Mucosa of stomach (tissue), 1 donor: ENCODE measurements at regions not wholly inside any gene's neighbourhood (a gene's known extent, or its start where the extent isn't known, plus 50 kb on each side); places are given as distances from the start of the nearest gene placed in this dataset.

Experiments used
- H3K27me3 ChIP-seq: one replicate; pipeline ENCODE4 v1.7.0; 2013; ENCODE audit warnings: mild to moderate bottlenecking, low read length; ENCODE audit not compliant: control insufficient read depth, insufficient read depth
- H3K36me3 ChIP-seq: one replicate; pipeline ENCODE4 v1.7.0; 2013; ENCODE audit warnings: low read length; ENCODE audit not compliant: control insufficient read depth, insufficient read depth
- H3K4me1 ChIP-seq: one replicate; pipeline ENCODE4 v1.7.0; 2013; ENCODE audit warnings: mild to moderate bottlenecking, low read length; ENCODE audit not compliant: control insufficient read depth, insufficient read depth
- H3K4me3 ChIP-seq: one replicate; pipeline ENCODE4 v1.7.0; 2013; ENCODE audit warnings: low read length
- H3K9ac ChIP-seq: one replicate; pipeline ENCODE4 v1.7.0; 2013; ENCODE audit warnings: mild to moderate bottlenecking, low read length, moderate library complexity
- H3K9me3 ChIP-seq: one replicate; pipeline ENCODE4 v1.7.0; 2013; ENCODE audit warnings: mild to moderate bottlenecking, low read length, moderate library complexity; ENCODE audit not compliant: control insufficient read depth
- donor health status: Pancreatic carcinoma.

DNA sequence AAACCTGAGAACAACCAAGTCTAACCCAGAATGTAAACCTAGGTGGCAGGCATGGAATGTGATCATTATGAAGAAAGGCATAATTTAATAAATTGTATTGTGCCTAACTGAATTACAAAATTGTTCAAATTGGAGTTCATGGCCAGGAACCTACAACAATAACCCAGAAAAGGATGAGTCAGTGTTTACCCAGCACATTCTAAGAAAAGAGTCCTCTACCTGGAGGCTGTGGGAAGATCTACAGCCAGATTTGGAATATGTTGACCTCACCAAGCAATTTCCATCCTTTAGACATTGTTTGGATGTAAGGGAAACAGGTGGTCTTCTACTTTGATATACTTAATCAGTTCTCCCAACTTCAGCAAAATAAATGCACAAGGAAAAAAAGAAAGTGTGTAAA is 152.2 kb downstream of the TMEM161B start:
- Histone ChIP-seq H3K9ac (no peak overlapping the region), H3K9me3 (no peaks in the 10 kb centered on the region), H3K27me3 (no peaks in the 10 kb centered on the region), H3K4me3 (no peak overlapping the region), H3K4me1 (no peaks in the 10 kb centered on the region), H3K36me3 (no peaks in the 10 kb centered on the region)

DNA sequence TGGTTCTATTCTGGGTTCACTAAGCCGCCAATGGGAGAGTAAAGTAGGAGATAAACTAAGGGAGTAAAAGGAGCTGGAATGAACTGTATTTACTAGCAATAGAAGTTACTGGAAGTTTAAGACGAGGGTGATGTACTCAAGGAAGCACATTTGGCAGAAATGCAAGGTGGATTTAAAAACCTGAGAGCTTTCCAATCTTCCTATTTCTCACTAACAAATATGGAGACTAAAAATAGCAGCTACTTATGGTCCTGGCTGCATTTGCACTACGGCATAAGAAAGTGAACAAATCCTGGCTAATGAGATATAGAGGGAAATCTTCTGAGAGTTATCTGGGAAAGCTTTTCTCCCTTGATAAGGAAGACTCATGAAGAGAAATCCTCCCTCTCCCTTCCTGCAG is 153.4 kb downstream of the TMEM161B start:
- no peaks in the 10 kb centered on the region for H3K36me3 ChIP-seq
- H3K9me3 ChIP-seq, result no peaks in the 10 kb centered on the region
- no peaks in the 10 kb centered on the region for H3K27me3 ChIP-seq
- H3K9ac ChIP-seq, result no peak overlapping the region
- no peaks in the 10 kb centered on the region for H3K4me1 ChIP-seq
- no peak overlapping the region for H3K4me3 ChIP-seq

DNA sequence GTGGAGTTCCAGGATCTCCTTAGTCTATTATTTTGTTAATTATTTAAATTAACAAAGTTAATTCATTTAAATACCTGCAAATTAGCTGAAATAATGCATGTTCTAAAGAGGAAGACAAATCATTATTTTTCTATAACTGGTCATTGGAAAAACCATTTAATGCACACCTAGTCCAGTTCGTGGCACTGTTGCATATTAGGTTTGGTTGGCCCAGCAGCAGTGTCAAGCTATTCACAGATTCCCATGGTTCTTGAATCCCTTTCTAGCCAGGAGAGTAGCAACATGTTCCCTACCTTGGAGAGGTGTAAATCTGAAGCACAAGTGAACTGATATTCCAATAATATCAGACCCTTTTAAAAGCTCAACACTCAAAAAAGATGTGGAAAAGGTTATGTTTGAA is 155.2 kb downstream of the TMEM161B start:
- Histone ChIP-seq H3K4me1 (no peaks in the 10 kb centered on the region), H3K9me3 (no peaks in the 10 kb centered on the region), H3K4me3 (no peak overlapping the region), H3K36me3 (no peaks in the 10 kb centered on the region), H3K27me3 (no peaks in the 10 kb centered on the region), H3K9ac (no peak overlapping the region)

DNA sequence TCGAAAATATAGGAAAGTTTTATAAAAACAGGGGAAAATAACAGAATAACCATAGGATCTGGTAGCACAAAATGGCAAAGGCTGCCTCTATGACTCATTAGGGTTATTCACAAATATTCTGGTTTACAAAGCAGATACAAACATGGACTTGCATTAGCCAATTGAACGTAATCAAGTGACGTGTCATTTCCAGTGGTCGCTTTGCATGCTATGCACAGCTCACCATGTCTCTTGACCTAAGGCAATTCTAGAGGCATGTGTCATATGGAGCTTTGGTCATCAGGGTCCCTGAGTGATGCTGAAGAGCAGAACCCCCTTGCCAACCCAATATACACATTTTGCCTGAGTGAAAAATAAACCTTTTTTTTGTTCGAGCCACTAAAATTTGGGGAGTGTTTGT is 158.8 kb downstream of the TMEM161B start:
- Histone ChIP-seq H3K4me1 (no peaks in the 10 kb centered on the region), H3K4me3 (no peak overlapping the region), H3K27me3 (no peaks in the 10 kb centered on the region)

DNA sequence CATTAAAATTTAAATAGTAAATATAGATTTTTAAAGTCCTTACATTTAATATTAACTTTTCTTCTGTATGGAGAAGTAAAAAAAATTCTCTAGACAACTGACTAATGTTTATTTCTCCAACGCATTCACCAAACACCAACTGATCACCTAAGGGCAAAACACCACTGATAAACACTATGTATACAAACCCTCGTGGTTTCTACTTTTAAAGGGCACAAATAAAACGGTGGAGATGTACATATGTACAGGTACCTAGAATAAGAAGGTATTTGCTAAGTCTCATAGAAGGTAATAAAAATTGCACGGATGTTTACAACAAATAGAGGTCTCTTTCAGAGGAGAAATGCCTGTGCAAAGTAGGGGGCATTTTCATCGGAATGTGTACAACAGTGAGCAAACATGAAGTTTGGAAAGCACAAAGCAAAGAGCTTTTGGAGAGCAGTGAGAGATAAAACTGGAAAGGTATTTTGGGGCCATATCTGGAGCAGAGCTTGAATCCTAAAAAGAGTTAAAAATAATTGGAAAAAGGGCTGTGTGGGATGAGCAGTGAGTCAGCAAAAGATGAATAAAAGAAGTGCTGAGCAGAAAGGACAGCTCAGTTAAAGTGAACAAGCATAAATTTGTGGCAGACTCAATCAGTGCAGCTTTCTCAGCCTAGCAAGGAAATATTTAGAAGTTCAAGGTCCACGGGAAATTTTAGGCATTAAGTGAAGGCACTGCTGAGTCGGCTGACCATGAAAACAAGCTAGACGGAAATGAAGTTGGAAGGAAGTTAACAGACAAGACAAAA is 160.0 kb downstream of the TMEM161B start:
- no peak overlapping the region for H3K4me3 ChIP-seq
- no peaks in the 10 kb centered on the region for H3K36me3 ChIP-seq
- H3K9ac ChIP-seq, result no peak overlapping the region
- no peaks in the 10 kb centered on the region for H3K9me3 ChIP-seq
- no peaks in the 10 kb centered on the region for H3K27me3 ChIP-seq
- H3K4me1 ChIP-seq, result no peaks in the 10 kb centered on the region

More for the DNA sequence above, 158.8 kb downstream of the TMEM161B start:
- Histone ChIP-seq H3K36me3 (no peaks in the 10 kb centered on the region), H3K9me3 (no peaks in the 10 kb centered on the region), H3K9ac (no peak overlapping the region)

DNA sequence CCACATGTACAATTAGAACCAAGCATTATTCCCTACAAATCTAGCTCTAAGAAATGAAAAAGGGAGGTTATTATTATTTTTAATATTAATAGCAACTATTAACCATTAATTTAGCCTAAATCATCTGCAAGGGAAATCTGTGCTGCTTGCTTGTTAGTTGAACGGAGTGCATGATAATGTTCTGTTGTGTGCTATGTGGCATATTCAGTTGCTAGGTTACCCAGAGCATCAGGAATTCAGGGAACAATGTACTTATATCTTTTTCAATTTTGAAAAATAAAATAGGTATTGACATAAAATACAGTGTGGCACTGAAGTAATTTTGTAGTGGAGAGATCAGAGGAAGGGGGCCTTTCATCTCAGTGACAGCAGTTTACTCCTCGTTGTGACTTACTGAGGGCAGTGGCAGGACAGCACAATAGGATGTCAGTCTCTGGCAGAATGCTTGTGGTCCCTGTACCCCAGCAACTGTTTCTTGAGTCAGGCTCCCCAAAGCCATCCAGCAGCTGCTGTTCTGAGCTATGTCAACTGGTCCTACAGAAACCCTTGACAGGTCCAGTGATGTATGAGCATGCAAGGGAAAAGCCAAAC is 173.6 kb downstream of the TMEM161B start:
- H3K9ac ChIP-seq, result no peak overlapping the region
- no peaks in the 10 kb centered on the region for H3K36me3 ChIP-seq
- H3K4me1 ChIP-seq, result no peaks in the 10 kb centered on the region
- no peaks in the 10 kb centered on the region for H3K9me3 ChIP-seq
- H3K27me3 ChIP-seq, result no peaks in the 10 kb centered on the region
- no peak overlapping the region for H3K4me3 ChIP-seq

DNA sequence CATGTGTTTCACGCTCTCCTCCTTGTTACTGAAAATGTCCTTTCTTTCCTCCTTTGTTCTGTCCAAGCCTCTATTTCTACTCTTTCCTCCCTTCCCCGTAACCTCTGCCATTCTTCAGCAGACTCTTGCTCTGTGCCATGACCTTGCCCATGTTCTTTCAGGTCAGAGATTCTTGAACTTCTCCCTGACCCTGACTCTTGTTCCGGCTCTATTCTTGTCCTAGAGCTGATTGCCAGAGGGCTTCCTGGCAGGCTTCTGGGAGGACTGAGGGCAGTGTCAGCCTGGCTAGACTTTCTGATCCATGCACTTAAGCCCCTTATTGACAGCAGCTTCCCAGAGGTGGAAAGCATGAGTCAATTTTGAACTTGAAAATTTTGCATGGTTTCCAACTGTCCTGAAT is 174.2 kb downstream of the TMEM161B start:
- H3K9ac ChIP-seq, result no peak overlapping the region
- H3K27me3 ChIP-seq, result no peaks in the 10 kb centered on the region
- H3K4me1 ChIP-seq, result no peaks in the 10 kb centered on the region
- H3K9me3 ChIP-seq, result no peaks in the 10 kb centered on the region
- no peak overlapping the region for H3K4me3 ChIP-seq
- H3K36me3 ChIP-seq, result no peaks in the 10 kb centered on the region

DNA sequence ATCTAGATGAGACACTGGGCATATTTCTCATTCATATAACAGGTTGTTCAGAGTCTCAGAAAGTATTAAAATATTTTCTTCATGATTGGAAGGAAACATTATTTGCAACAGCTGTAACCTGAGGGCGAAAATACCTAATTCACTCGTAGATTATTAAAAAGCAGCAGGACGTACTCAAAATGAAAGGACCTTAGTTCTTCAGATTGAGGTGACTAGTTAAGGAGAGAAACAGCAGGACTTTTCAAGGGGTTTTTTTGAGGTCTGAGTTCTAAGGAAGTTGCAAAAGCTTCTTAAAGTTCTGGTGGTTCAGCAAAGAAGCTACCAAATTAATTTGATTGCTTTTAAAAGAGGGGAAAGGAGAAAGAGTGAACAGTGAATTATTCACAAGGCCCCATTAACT is 174.9 kb downstream of the TMEM161B start:
- Histone ChIP-seq H3K36me3 (no peaks in the 10 kb centered on the region), H3K9me3 (no peaks in the 10 kb centered on the region), H3K9ac (no peak overlapping the region), H3K4me3 (no peak overlapping the region), H3K4me1 (no peaks in the 10 kb centered on the region), H3K27me3 (no peaks in the 10 kb centered on the region)

DNA sequence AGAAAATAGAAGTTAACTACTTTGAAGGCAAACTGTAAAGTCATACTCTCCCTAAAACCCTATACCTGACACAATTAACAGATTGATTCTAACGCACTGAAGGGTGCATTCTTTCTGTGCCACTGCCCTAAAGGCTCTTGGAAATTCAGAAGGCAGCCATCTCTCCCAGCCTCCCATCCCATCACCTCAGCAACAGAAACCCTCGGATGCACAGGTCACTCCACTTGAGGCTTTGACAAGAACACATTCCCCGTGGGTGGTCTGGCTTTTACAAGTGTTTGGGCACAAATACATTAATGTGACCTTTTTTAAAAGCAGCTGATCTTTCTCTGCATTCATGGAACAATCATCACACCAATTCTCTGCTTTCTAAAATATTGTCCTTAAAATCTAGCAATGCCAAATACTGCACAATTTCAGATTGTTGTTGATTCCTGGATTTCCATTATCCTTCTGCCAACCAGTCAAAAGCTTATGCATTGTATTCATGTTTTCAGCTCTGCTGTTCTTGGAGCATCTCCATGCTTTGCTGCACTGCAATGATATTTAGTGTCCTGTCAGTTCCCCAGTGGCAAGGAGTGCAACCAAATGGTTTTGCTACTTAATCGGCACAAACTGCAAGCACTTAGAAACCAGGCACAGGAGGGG is 175.6 kb downstream of the TMEM161B start:
- H3K9ac ChIP-seq, result no peak overlapping the region
- H3K36me3 ChIP-seq, result no peaks in the 10 kb centered on the region
- no peaks in the 10 kb centered on the region for H3K4me1 ChIP-seq
- no peak overlapping the region for H3K4me3 ChIP-seq
- no peaks in the 10 kb centered on the region for H3K9me3 ChIP-seq
- H3K27me3 ChIP-seq, result no peaks in the 10 kb centered on the region

DNA sequence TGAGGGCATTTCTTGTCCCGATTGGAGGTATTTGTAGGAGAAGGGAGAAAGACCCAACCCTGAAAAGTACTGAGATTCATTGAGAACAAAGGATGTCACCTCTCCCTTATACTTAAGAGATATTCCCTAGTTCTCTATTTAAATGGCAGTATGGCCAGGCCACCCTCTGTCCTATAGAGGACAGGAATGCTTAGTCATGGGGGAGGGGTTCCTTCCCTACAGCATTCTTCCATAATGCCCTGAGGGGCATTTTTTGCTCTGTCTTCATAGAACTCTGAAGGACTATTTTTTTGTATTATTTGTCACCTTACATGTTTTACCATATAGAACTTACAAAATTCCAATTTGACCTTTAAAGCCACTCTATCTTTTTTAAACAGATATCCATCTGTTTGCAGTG is 176.3 kb downstream of the TMEM161B start:
- Histone ChIP-seq H3K36me3 (no peaks in the 10 kb centered on the region), H3K27me3 (no peaks in the 10 kb centered on the region), H3K9ac (no peak overlapping the region), H3K4me3 (no peak overlapping the region), H3K9me3 (no peaks in the 10 kb centered on the region), H3K4me1 (no peaks in the 10 kb centered on the region)

DNA sequence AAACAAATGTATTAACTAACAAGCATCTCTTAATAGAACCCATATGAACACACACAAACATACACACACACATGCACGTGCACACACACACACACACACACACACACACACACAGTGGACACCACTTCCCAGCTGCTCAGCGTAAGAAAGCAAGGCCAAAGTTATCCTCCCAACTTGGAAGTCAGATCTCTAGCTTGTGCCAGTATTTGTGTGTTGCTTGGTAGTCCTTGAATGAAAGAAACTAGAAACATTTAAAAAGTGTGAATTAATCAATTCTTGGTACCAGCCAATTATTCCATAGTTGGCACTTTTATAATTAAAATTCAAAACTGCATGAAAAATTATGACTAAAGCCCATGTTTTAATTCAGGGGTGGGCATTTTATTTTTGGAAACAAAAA is 178.1 kb downstream of the TMEM161B start:
- Histone ChIP-seq H3K27me3 (no peaks in the 10 kb centered on the region), H3K4me1 (no peaks in the 10 kb centered on the region), H3K36me3 (no peaks in the 10 kb centered on the region), H3K4me3 (no peak overlapping the region), H3K9ac (no peak overlapping the region), H3K9me3 (no peaks in the 10 kb centered on the region)

DNA sequence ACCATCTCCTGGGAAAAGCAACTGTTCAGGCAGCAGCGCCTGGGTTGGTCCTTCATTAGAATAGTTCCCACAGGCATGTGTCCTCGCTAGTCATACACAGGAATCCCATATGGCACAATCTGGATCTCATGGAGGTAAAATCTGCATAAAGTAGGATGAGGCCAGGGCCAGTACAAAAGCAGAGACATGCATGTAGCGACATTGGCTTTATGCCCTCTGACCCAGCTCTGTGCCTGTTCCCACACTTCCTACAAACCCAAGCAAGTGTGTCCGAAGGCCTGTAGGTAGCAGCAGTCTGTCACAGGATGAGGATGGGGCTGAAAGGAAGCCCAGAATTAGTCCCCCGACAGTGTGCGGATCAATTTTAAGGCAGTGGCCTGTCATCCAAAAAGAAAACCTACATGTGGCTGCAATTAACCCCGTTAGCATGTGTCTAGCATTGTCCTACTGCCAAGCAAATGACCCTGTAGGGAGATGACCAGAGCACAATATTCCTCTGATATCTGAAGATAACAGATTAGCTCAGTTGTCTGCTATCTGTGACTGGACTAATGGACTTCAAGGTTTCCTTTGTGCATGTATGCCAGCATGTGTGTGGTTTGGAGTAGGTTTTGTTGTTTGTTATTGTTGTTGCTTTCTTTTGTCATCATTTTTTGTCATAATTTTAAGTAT is 178.8 kb downstream of the TMEM161B start:
- Histone ChIP-seq H3K4me3 (no peak overlapping the region), H3K4me1 (no peaks in the 10 kb centered on the region), H3K9me3 (no peaks in the 10 kb centered on the region), H3K9ac (no peak overlapping the region), H3K36me3 (no peaks in the 10 kb centered on the region), H3K27me3 (no peaks in the 10 kb centered on the region)
